22Rv1 (cell line): ENCODE measurements at regions not wholly inside any gene's neighbourhood (a gene's known extent, or its start where the extent isn't known, plus 50 kb on each side); places are given as distances from the start of the nearest gene placed in this dataset.

Source experiments
- CTCF ChIP-seq: fragments of 450-650 bp; IDR thresholded peaks from 2 replicates; pipeline ENCODE4 v1.5.1; 2017; ENCODE audit warnings: mild to moderate bottlenecking
- ZFX ChIP-seq: fragments of 450-650 bp; IDR thresholded peaks from 2 replicates; pipeline ENCODE4 v1.6.1; 2017; ENCODE audit warnings: antibody characterized with exemption, borderline replicate concordance

DNA sequence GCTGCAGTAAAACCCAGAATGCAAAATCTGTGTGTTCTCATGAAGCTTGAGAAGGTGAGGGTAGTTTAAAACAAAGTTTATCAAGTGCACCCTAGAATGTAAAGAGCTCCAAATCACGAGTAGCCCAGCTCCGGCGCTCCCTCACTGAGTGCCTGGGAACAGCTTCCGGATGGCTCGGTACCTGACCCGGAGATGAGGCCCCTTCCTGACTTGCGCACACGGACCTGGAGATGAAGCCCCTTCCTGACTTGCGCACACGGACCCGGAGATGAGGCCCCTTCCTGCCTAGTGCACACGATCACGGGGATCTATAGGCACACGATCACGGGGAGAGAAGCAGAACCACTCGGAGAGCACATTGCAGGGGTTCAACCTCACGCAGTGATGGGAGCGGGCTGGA lies 322.1 kb upstream of the RNF32 start:
- TF ChIP-seq CTCF (no peak), ZFX (no peak)
